HG02885 (cell line): ENCODE measurements at regions not wholly inside any gene's neighbourhood (a gene's known extent, or its start where the extent isn't known, plus 50 kb on each side); places are given as distances from the start of the nearest gene placed in this dataset.
"Not testable (repeated sequence)": the region's sequence is repeated elsewhere in the genome, so short reads cannot be mapped to it uniquely, and the experiment has no call there.

ENCODE experiments used
- ATAC-seq: cut with Tn5 transposase; IDR thresholded peaks from one replicate; pipeline ENCODE4 v1.9.1; 2021; ENCODE audit warnings: mild to moderate bottlenecking; ENCODE audit not compliant: unreplicated experiment, poor library complexity

DNA sequence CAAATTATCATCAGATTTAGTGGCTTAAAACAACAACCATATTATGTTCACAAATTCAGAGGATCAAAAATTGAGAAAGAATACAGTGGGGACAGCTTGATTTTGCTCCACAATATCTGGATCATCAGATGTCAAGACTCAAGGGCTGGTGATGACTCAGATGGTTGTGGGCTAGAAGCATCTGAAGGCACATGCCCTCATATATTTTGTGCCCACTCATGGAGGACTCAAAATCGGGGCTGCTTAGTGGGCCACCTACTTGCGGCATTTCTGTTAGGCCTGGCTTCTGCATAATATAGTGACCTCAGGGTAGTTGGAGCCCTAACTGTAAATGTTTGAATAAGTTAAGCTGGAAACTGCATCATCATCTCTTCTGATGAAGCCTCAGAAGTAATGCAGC lies 584.5 kb downstream of the SLC16A7 start:
- no peak for ATAC-seq

- ATAC-seq = no peak
Measured at GRCh38 chr12:60182354-60182753, 586.5 kb downstream of the SLC16A7 start.

DNA sequence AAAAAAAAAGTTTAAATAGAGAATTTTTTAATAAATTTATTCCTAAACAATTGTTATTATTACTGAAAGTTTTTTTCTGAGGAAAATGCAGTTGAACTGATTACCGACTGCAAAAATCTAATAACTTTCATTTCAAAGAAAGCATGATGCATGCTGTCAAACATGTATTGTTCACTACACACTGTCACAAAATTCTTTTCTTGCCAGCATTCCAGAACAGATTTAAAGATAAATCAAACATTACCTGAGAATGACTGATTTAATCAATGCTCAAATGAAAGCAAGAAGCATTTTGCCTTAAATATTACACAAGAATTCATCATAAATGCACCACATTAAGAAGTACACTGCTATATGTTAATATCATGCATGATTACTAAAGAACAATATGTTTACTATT lies 588.3 kb downstream of the SLC16A7 start:
- ATAC-seq = no peak

GRCh38 chr12:60185060-60185459 lies 589.2 kb downstream of the SLC16A7 start:
- no peak for ATAC-seq

DNA sequence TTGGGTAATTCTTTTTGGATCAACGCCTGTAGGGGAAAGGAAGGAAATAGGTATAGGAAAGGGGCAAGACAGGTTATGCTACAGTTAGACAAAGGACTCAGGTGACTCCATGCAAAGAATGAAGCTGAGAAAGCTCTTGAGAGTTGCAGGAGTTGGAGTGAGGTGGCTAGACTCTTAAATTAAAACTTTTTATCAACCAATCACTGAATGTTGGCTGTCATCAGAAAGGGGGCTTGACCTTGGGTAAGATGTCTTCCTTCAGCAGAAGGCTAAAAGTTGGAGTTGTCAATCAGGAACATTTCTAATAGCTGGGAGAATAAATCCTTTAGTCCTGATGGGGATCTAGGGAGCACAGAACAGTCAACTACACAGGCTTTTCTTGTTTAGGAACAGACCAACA lies 595.4 kb downstream of the SLC16A7 start:
- no peak for ATAC-seq

- no peak for ATAC-seq
Measured at GRCh38 chr12:60191676-60192359, 596.0 kb downstream of the SLC16A7 start.

DNA sequence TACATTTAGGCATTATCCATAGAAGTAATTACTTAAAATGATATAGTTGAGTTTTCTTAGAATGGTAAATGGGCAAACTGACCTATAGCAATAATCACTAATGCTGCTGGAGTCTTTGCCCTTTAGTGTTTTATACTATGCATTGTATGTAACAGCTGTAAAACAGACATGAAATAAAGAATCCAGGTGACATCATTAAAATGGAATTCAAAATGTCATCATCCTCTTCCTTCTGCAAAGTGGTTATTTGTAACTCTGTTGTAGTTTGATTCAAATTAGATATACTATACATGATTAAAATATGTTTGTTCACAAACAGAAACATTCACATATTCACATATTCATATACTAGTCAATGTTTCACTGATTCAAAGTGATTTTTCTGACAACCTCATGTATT lies 598.8 kb downstream of the SLC16A7 start:
- no peak for ATAC-seq

DNA sequence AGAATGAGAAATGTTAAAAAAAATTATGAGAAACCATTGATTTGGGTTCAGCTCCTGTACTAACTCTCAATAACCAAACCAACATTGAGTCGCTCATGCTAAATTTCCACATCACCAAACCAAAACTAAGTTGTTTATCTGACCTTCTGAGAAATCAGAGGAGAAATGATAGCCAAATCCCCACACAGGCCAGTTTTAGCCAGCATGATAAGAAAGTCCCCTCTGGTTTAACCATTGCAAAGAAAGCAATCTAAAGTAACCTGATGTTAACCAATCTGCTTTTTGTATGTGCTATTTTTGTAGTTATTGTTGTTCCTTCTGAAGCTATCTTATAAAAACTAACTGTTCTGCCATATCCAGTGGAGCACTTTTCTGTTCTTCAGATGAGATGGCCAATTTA lies 599.7 kb downstream of the SLC16A7 start:
- no peak for ATAC-seq

DNA sequence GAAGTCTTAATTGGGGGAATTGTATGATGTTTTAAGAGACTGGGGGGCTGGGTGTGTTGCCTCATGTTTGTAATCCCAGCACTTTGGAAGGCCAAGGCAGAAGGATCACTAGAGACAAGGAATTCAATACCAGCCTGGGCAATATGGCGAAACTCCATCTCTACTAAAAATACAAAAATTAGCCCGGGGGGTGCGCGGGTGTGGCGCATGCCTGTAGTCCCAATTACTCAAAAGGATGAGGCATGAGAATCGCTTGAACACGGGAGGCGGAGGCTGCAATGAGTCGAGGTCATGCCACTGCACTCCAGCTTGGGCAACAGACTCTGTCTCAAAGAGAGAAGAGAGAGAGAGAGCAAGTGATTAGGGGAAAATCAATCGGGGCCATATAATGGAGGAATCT lies 600.5 kb downstream of the SLC16A7 start:
- ATAC-seq = no peak

DNA sequence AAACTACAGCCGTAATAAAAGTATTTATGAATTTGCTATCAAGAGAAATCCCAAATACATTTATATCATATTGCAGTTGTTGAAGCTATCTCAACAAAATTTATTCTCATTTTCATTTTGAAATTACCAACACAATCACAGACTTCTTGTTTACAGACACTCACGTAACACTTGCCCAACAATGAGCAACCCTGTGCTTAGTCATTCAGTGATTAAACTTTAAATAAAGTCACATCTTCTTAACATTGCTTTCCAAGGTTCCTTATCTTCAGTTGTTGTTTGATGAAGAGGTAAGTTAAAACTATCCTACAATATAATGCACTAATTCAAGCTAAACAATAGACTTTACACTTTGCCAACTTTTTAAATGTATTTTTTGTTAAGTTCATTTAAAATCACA lies 601.8 kb downstream of the SLC16A7 start:
- ATAC-seq = no peak

DNA sequence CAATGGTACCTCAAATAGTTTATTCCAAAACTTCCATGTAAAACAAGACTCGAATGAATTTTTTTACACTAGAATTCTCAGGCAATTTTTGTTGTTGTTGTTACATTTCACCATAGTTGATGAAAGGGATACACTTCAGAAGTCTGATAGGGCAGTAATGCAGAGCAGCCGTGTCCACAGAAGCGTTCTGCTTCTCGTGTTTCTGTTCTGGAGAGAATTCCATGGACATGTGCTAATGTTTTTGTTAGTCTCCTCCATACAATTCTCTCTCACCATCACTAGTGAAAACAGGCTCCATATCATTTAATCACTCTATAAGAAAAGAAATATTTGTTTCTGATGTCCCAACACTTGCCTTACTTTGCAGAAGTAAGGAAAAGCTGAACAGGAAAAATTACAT lies 606.1 kb downstream of the SLC16A7 start:
- ATAC-seq = no peak

DNA sequence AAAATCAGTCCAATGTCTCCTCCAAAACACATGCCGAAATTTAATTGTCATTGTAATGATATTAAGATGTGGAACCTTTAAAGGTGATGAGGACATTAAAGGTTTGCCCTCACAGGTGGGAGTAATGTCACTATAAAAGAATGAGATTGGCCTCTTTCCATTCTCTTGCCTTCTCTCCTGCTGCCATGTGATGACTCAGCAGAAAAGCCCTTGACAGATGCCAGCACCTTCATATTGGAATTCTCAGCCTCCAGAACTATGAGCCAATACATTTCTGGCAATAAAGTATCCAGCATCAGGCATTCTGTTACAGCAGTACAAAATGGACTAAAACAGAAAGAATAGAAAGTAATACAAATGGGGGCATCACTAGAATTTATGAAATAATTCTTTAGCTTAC lies 609.7 kb downstream of the SLC16A7 start:
- ATAC-seq = no peak

DNA sequence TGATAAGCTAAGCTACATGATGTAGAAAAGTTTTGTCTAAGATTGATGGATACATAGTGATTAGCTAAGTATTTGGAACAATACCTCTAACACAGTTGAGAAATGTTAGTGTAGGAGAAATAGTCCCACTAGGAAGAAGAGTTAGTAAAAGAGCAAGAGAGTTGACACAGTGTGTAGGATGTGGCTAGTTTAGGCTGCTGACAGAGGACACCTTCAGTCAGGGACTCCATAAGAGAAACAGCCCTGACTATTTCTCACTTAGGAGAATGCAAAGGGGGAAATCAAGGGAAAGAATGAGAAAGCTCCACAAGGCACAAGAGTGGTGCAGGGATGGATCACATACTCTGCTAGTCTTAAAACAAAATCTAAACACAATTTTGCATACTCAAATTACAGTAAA lies 613.7 kb downstream of the SLC16A7 start:
- ATAC-seq = no peak

DNA sequence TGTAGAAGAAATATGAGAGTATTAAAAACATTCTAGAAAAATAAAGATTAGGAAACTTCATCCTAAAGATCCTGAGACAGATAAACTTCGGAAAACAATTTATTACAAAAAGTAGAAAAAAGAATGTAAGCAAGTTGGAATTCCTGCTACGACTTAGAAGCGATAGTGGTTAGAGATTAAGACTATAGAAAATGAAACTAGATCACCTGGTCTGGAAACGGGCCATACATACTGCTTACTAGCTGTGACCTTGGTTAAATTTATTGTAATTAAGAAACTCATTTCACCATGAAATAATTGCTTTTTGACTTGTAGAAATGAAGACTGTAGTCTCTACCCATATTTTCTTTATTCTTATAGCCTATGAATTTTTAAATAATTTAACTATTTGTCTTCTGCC lies 614.1 kb downstream of the SLC16A7 start:
- ATAC-seq = no peak

GRCh38 chr12:60210756-60211155 lies 614.9 kb downstream of the SLC16A7 start:
- ATAC-seq = no peak

DNA sequence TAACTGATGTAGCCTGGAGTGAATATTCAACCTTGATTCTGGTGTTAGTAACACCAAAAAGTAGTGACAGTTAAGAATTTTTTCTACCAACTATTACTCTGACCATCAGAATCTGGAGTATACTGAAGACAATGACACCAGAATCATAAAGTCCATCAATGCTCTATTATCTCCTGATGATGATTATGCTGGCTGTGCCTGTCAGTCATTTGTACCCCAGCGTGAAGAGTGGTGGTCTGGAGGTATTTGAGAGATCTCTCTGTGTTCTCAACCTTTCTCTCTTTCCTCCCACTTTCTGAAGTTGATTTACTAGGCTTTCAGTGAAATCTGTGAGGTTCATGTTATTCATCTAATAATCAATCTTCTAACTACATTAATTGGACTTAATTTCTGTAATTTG lies 615.4 kb downstream of the SLC16A7 start:
- no peak for ATAC-seq

DNA sequence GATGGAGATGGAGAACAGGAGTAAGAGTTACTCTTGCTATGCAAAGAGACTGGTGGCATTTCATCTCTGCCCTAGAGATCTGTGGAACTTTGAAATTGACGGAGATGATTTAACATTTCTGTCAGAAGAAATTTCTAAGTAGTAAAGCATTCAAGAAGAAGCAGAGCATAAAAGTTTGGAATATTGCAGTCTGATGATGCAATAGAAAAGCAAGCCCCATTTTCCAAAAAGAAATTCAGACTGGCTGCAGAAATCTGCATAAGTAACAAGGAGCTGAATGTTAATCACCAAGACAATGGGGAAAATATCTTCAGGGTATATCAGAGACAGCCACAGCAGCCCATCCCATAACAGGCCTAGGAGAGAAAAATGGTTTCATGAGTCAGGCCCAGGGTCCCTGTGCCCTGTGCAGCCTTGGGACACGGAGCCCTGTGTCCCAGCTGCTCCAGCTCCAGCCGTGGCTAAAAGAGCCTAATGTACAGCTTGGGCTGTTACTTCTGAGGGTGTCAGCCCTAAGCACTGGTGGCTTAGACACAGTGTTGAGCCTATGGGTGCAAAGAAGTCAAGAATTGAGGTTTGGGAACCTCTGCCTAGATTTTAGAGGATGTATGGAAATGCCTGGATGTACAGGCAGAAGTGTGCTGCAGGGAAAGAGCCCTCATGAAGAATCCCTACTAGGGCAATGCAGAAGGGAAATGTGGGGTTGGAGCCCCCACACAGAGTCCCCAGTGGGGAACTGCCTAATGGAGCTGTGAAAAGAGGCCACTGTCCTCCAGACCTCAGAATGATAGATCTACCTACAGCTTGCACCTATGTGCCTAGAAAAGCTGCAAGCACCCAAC lies 616.6 kb downstream of the SLC16A7 start:
- ATAC-seq = no peak

- not testable (repeated sequence) for ATAC-seq
Measured at GRCh38 chr12:60213272-60213671, 617.4 kb downstream of the SLC16A7 start.

GRCh38 chr12:60216226-60216625 lies 620.4 kb downstream of the SLC16A7 start:
- ATAC-seq = no peak

DNA sequence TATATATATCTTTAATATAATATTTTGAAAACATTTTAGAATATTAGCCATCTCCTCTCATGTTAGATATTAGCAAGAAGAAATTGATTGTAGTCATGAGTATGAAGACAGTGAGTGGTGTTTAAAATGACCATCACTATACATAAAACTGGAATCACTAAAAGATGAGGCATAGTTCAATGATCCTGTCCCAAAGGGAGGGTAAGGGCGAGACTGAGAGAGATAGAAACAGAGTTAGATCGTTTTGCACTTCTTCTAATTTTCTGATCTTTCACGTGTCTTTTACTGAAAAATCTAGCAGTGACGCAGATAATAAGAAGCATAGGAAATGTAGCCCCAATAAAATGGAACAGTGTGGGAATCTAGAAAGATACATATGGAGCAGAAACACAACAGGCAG lies 627.4 kb downstream of the SLC16A7 start:
- no peak for ATAC-seq

DNA sequence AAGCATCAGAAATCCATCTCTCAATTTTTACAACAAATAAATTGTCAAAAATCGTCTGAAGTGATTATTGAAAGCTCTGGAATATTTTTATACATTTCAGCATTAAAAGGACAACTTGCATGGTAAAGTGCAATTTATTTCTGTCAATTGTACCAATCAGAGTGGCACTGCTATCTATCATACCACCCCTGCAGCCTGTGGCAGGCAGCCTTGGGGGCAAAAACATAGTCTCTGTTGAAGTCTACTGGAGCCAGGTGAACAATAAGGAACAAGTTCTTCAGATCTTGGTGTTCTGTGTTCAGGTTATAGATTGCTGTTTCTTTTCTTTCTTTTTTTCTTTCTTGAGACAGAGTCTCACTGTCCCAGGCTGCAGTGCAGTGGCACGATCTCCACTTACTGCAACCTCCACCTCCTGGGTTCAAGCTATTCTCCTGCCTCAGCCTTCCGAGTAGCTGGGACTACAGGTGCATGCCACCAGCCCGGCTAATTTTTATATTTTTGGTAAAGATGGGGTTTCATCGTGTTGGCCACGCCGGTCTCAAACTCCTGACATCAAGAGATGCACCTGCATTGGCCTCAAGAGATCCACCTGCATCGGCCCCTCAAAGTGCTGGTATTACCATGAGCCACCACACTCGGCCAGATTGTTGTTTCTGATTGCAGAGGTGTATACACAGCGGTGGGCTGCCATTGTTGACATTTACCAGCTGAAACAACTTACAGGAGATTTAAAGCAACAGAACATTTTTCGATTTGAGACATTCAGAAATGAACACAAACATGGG lies 629.6 kb downstream of the SLC16A7 start:
- ATAC-seq = no peak
